HepG2 (cell line): ENCODE measurements at regions not wholly inside any gene's neighbourhood (a gene's known extent, or its start where the extent isn't known, plus 50 kb on each side); places are given as distances from the start of the nearest gene placed in this dataset.

Source experiments
- ATAC-seq: fragments of 200-7000 bp; cut with Tn5 transposase; 3 replicates; pipeline ENCODE4 v1.9.1; 2020; ENCODE audit warnings: mild to moderate bottlenecking, moderate library complexity
- BruUV-seq: library from RNA; stranded (reverse); fragments of 400-500 nt; replicated peaks from 2 replicates; lab custom pipeline; 2021; lab: Mats Ljungman, UMichigan
- CTCF ChIA-PET: fragments of 300-600 bp; formaldehyde crosslinking; extraction: SDS; loops from one replicate; lab custom pipeline; 2021; ENCODE audit warnings: low total read pairs, inconsistent platforms, low intra/inter-chr PET ratio; lab: Yijun Ruan, JAX
- POLR2A ChIA-PET: fragments of 350-600 bp; sonication (Branson Sonifier 250); formaldehyde crosslinking; loops from one replicate; lab custom pipeline; 2020; ENCODE audit warnings: antibody characterized with exemption, inconsistent platforms; lab: Yijun Ruan, JAX
- DNase-seq: peaks from one replicate; pipeline ENCODE4 v3.0.0-alpha.2; 2015; ENCODE audit warnings: low spot score
- FAIRE-seq: peaks from 3 replicates; lab custom pipeline; 2011; peaks lifted over from hg19 to GRCh38; lab: Jason Lieb, UNC
- H2AFZ ChIP-seq: one replicate; pipeline ENCODE4 v1.6.1; 2011; ENCODE audit warnings: low read length, inconsistent platforms
- H3K27ac ChIP-seq: fragments of 300-600 bp; 3 replicates; pipeline ENCODE4 v1.8.0; 2011; ENCODE audit warnings: mixed run types, mild to moderate bottlenecking, mixed read lengths, low read length, inconsistent platforms; ENCODE audit not compliant: insufficient read depth; ENCODE audit errors: extremely low read length
- H3K27me3 ChIP-seq, 2 experiments: fragments of 200-600 bp in 1 of 2; 2 replicates in 1 of 2; 3 replicates in 1 of 2; pipeline versions ENCODE4 v1.6.0 to v1.8.0; 2011; ENCODE audit warnings: low read length in 2 of 2, mild to moderate bottlenecking in 2 of 2, moderate library complexity in 2 of 2, inconsistent platforms in 1 of 2; ENCODE audit not compliant: insufficient read depth in 2 of 2, control insufficient read depth in 1 of 2
- H3K36me3 ChIP-seq, 2 experiments: fragments of 200-600 bp in 1 of 2; replicated peaks in 1 of 2; 2 replicates in 1 of 2; 3 replicates in 1 of 2; pipeline versions ENCODE4 v1.5.1 to v1.8.0; 2011; ENCODE audit warnings: low read length in 2 of 2, inconsistent platforms in 1 of 2; ENCODE audit not compliant: insufficient read depth in 2 of 2, control insufficient read depth in 1 of 2
- H3K4me1 ChIP-seq: 2 replicates; pipeline ENCODE4 v1.5.1; 2012; ENCODE audit warnings: low read length, inconsistent platforms; ENCODE audit not compliant: insufficient read depth
- H3K4me2 ChIP-seq: 2 replicates; pipeline ENCODE4 v1.6.0; 2011; ENCODE audit warnings: low read depth, low read length, inconsistent platforms
- H3K4me3 ChIP-seq, 3 experiments: fragments of 200-600 bp in 1 of 3; sonication (generic), shearing (Covaris generic) in 1 of 3; replicated peaks in 1 of 3; 2 replicates each; pipeline ENCODE4 v1.5.1; 2011 to 2016; ENCODE audit warnings: low read length in 3 of 3, inconsistent platforms in 2 of 3, low read depth in 2 of 3, mild to moderate bottlenecking in 2 of 3, control low read depth in 1 of 3, mixed read lengths in 1 of 3; ENCODE audit not compliant: insufficient read depth in 1 of 3
- H3K79me2 ChIP-seq: one replicate; pipeline ENCODE4 v1.6.1; 2011; ENCODE audit warnings: low read length, inconsistent platforms; ENCODE audit not compliant: insufficient read depth
- H3K9ac ChIP-seq: 2 replicates; pipeline ENCODE4 v1.6.0; 2011; ENCODE audit warnings: mild to moderate bottlenecking, low read depth, low read length, inconsistent platforms; ENCODE audit not compliant: insufficient read depth
- H3K9me3 ChIP-seq: 2 replicates; pipeline ENCODE4 v1.5.1; 2012; ENCODE audit warnings: mild to moderate bottlenecking, low read length
- H4K20me1 ChIP-seq: 2 replicates; pipeline ENCODE4 v1.6.0; 2011; ENCODE audit warnings: inconsistent platforms, mild to moderate bottlenecking, low read length, moderate library complexity; ENCODE audit not compliant: insufficient read depth
- ADNP ChIP-seq: sonication (generic); formaldehyde crosslinking; IDR thresholded peaks from 2 replicates; pipeline ENCODE4 v1.4.0; 2020; ENCODE audit warnings: missing genetic modification reagents
- BRCA1 ChIP-seq: sonication (generic); formaldehyde crosslinking; IDR thresholded peaks from 2 replicates; pipeline ENCODE4 v1.4.0; 2020; ENCODE audit warnings: missing genetic modification reagents
- REST ChIP-seq, 2 experiments: IDR thresholded peaks; 2 replicates each; pipeline ENCODE4 v1.6.1; 2011 to 2012; ENCODE audit warnings: low read length in 2 of 2, borderline replicate concordance in 1 of 2, low read depth in 1 of 2, mild to moderate bottlenecking in 1 of 2, moderate library complexity in 1 of 2
- SPEN ChIP-seq: sonication (generic); formaldehyde crosslinking; IDR thresholded peaks from 2 replicates; pipeline ENCODE4 v1.5.1; 2020; ENCODE audit warnings: low read depth, mild to moderate bottlenecking, missing genetic modification reagents
- ZMAT5 ChIP-seq: sonication (generic); formaldehyde crosslinking; IDR thresholded peaks from 2 replicates; pipeline ENCODE4 v1.5.0; 2020; ENCODE audit warnings: mild to moderate bottlenecking, low read depth, missing genetic modification reagents, borderline replicate concordance
- ZNF34 ChIP-seq: sonication (generic); formaldehyde crosslinking; IDR thresholded peaks from 2 replicates; pipeline ENCODE4 v1.4.0; 2020; ENCODE audit warnings: mild to moderate bottlenecking, missing genetic modification reagents, borderline replicate concordance
- ZNF484 ChIP-seq: sonication (generic); formaldehyde crosslinking; IDR thresholded peaks from 2 replicates; pipeline ENCODE4 v1.5.1; 2020; ENCODE audit warnings: mild to moderate bottlenecking, low read depth, missing genetic modification reagents, borderline replicate concordance
- WGBS: methylation state at CpG from one replicate; pipeline ENCODE4 v1.1.6; 2017; ENCODE audit warnings: low lambda C conversion rate; 5-methylcytosine and 5-hydroxymethylcytosine counted together
- in situ Hi-C: cut with HindIII; loops from 2 replicates; pipeline ENCODE4 v1.10.0; 2017; ENCODE audit warnings: low pct_unique_long_range_greater_than_20kb; ENCODE audit not compliant: extremely low pct_ligation_motif_present
- intact Hi-C: fragments of 100-400 bp; cut with micrococcal nuclease; formaldehyde crosslinking; loops from one replicate; pipeline ENCODE4 v1.10.0; 2022; ENCODE audit not compliant: unreplicated experiment

GRCh38 chr16:77035361-77035760 is 155.6 kb upstream of the MON1B start:
- POLR2A ChIA-PET, result no interaction called here
- Histone ChIP-seq H3K4me3 (no peak overlapping the region), H3K27ac (no peak overlapping the region), H4K20me1 (no peaks in the 10 kb centered on the region), H3K27me3 (no peaks in the 10 kb centered on the region), H3K4me1 (no peaks in the 10 kb centered on the region), H3K79me2 (no peaks in the 10 kb centered on the region), H3K36me3 (no peaks in the 10 kb centered on the region), H3K9me3 (peaks cover 9% of the 10 kb centered on the region; the same call in 1 of the 2 replicates), H2AFZ (no peak overlapping the region), H3K4me2 (no peak overlapping the region), H3K9ac (no peak overlapping the region)
- FAIRE-seq (no peak), ATAC-seq (no peak), DNase-seq (no peak)
- in situ Hi-C loops, result no loop called here
- intact Hi-C loops, result no loop called here
- TF ChIP-seq ZNF484 (CRISPR knock-in tag) (no peak), REST (IDR thresholded peaks at IDR 0.05; ENCODE audit: borderline replicate concordance in 1 of 2, low read depth in 1 of 2, low read length in 2 of 2) (peak in 1 of 2 experiments; percentile 34; a peak in 1 of 4 replicates), BRCA1 (CRISPR knock-in tag) (no peak)
- CTCF ChIA-PET, result no interaction called here
- no TSS peak for BruUV-seq

GRCh38 chr16:77037696-77038347 is 153.2 kb upstream of the MON1B start:
- Histone ChIP-seq H3K27ac (no peak overlapping the region), H3K4me3 (no peak overlapping the region), H3K27me3 (no peaks in the 10 kb centered on the region; a peak in 1 of 5 replicates), H3K9me3 (peaks cover 9% of the 10 kb centered on the region; the same call in 1 of the 2 replicates), H3K79me2 (no peaks in the 10 kb centered on the region), H2AFZ (no peak overlapping the region), H3K36me3 (no peaks in the 10 kb centered on the region), H3K9ac (no peak overlapping the region), H3K4me2 (no peak overlapping the region), H3K4me1 (no peaks in the 10 kb centered on the region), H4K20me1 (no peaks in the 10 kb centered on the region)
- WGBS, result 5% methylated on average over 2 of the region's 2 CpGs
- in situ Hi-C loops, result no loop called here
- ChIA-PET CTCF (no interaction called here), POLR2A (no interaction called here)
- intact Hi-C loops, result no loop called here
- ATAC-seq (no peak), DNase-seq (no peak), FAIRE-seq (no peak)
- no TSS peak for BruUV-seq
- TF ChIP-seq ZNF34 (CRISPR knock-in tag) (no peak), ZMAT5 (CRISPR knock-in tag) (no peak), SPEN (CRISPR knock-in tag) (no peak), ADNP (CRISPR knock-in tag) (no peak)
